ENCODE measurements at regions not wholly inside any gene's neighbourhood (a gene's known extent, or its start where the extent isn't known, plus 50 kb on each side); places are given as distances from the start of the nearest gene placed in this dataset.
"Not testable (repeated sequence)": the region's sequence is repeated elsewhere in the genome, so short reads cannot be mapped to it uniquely, and the experiment has no call there.

DNA sequence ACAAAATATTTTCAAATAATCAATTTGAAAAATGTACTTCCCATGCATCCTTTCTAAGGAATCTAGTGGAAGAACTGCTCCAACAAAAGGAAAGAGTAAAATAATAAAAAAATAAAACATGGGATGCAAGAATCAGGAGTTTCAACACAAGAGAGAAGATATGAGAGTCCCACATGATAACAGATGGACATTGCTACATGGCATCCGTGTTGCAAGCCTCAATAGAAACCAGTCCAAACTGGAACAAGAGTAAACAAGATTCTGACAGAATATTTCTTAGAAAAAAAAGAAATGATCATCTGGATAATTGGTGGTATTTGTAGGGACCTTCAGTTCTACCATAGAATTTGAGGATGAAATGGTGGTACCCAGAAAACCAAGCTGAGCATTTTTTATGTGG lies 186.8 kb downstream of the FRK start:
- no peak for DNase-seq

DNA sequence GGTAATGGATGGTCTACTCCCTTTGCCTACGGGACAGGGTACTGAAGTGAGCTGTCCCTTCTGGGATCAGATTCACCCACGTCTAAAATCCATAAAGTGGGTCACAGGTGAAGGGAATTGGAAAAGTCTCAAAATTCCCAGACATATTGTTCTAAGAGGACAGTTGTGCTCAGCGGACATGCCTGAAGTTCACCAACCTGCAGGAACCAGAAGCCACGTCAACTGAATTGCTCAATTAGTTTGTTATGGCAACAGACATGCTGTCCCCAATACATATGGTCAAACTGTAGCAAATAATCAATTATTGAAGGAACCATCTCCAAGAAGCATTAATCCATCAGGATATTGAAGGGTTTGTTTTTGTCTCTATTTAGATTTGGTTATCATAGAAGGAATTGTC lies 190.2 kb downstream of the FRK start:
- DNase-seq: no peak

DNA sequence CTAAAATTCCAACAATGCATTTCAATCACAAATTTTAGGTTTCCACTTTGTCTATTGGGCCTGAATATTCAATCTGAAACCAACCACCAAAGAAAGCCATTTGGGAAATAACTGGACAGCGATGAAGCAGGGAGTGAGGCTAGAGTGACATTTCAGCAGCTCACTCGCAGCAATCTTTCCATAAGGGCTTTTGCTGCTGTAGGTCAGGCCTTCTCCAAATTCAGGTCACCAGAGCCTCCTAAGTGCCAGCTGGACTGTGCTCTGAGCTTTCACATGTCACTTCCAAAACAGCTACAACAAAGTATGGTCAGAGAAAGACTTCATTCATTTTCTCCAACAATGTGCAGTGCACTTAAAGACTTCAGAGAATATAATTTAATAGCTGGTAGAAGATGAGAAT lies 194.8 kb downstream of the FRK start:
- no peak for DNase-seq

DNA sequence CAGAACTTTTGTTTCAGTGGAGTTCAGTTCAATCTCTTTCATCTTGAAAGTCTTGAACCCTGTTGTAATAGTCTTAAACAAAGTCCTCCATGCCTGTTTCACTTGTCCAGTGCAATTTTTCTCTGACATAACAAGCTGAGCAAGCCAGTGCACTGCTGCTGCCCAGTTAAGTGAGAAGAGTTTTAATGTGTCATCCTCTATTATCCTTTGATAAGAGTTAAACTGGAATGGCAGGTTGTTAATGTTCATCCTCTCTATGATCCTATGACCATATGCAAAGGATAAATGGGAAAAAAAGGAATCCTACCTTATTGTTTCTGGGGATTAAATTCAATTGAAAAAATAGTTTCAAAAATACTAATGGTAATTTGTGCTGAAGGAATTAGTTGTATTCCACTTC lies 197.5 kb downstream of the FRK start:
- DNase-seq: no peak

DNA sequence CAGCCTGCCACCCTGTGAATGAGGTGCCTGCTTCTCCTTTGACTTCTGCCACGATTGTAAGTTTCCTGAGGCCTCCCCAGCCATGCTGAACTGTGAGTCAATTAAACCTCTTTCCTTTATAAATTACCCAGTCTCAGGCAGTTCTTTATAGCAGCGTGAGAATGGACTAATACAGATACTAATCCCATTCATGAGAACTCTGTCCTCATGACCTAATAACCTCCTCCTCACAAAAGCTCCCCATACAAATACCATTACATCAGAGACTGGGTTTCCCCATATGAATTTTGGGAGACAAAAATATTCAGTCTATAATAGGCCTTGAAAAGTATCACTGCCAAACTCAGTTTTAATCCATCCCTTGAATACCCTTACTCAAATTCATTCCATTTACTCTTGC lies 199.0 kb downstream of the FRK start:
- DNase-seq: not testable (repeated sequence)

DNA sequence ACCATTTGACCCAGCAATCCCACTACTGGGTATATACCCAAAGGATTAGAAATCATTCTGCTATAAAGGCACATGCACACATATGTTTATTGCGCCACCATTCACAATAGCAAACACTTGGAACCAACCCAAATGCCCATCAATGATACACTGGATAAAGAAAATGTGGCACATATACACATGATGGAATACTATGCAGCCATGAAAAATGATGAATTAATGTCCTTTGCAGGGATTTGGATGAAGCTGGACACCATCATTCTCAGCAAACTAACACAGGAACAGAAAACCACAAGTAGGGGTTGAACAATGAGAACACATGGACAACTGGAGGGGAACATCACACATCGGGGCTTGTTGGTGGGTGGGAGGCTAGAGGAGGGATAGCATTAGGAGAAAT lies 201.1 kb downstream of the FRK start:
- DNase-seq: not testable (repeated sequence)

DNA sequence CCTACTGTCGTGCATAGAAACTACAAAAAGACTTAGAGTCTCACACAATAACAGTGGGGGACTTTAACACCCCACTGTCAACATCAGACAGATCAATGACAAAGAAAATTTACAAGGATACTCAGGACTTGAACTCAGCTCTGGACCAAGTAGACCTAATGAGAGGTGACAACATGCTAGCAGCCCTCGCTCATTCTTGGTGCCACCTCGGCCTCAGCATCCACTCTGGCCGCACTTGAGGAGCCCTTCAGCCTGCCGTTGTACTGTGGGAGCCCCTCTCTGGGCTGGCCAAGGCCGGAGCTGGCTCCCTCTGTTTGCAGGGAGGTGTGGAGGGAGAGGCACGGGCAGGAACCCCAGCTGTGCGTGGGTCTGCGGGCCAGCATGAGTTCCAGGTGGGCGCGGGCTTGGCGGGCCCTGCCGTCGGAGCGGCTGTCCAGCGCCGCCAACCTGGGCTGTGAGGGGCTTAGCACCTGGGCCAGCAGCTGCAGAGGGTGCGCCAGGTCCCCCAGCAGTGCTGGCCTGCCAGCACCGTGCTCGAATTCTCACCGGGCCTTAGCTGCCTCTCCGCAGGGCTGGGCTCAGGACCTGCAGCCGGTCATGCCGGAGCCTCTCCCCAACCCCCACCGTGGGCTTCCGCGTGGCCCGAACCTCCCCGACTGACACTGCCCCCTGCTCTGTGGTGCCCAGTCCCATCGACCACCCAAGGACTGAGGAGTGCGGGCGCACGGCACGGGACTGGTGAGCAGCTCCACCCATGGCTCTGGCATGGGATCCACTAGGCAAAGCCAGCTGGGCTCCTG lies 205.6 kb downstream of the FRK start:
- no peak for DNase-seq

DNA sequence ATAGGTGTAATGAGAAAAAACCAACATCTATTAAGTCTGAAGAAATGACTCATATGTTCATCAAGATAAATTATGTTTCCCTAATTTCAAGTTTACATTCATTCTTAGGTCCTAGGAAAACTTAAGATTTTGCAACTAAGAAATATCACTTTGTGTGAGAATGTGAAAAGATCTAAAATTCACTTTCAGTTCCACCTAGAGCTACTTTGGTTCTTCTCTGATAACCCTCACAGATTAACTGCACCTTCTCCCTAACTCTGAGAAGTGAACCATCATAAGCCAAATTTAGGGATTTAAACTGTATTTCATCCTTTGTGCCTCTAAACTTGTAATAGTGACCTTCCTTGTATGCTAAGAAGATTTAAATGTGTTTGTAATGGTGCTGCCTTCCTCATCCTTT lies 213.0 kb downstream of the FRK start:
- no peak for DNase-seq

DNA sequence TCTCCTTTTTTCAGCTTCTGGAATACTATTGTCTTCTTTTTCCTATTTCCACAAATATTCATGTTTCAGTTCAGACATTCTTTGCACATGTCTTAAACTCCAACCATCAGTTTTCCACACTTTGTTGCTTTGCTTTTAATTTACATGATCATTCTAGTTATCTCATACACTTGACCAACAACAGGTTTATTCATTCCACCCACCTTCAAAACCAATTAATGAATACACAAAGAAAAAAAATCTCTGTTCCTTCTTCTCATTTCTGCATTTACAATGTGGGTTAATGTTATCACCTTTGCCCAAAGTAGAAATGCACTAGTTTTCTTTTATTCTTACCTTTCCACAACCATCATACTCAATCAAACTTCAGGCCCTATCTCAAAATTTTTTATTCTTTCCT lies 216.7 kb downstream of the FRK start:
- no peak for DNase-seq

DNA sequence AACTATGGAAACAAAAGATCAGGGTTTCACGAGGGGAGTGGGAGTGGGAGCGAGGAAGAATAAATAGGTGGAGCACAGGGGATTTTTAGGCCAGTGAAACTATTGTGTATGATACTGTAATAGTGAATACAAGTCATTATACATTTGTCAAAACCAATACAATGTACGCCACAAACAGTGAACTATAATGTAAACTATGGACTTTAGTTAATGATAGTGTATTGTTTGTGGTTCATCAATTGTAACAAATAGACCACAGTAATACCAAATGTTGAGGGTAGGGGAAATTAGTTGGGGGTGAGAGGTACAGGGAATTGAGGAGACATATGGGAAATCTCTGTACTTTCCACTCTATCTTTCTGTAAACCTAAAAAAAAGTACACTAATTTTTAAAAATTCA lies 218.4 kb downstream of the FRK start:
- no peak for DNase-seq

DNA sequence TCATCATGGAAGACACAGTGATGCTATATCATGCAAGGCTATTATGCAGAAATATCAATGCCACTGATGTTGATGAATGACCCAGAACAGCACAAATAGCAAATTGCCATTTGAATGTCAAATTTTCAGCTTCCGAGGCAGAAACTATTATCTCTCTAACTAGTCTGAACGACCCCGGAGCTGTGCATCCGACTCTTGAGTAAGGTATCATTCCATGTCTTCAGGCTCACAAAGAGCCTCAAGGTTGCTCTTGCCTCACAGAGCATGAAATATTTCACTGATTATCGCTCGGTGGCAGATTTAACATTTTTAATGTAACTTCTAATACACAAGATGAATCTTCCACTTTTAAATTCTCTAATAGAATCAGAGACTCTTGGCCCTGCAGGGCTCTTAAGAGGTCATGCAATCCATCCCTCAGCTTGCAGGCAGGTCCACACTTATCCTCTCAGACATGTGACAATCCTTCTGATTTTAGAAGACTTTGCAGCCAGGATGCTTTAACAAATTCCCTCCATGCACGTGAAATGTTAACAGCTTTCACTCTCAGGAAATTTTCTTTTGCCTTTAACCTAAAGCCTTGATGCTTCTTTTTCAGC lies 221.0 kb downstream of the FRK start:
- no peak for DNase-seq

DNA sequence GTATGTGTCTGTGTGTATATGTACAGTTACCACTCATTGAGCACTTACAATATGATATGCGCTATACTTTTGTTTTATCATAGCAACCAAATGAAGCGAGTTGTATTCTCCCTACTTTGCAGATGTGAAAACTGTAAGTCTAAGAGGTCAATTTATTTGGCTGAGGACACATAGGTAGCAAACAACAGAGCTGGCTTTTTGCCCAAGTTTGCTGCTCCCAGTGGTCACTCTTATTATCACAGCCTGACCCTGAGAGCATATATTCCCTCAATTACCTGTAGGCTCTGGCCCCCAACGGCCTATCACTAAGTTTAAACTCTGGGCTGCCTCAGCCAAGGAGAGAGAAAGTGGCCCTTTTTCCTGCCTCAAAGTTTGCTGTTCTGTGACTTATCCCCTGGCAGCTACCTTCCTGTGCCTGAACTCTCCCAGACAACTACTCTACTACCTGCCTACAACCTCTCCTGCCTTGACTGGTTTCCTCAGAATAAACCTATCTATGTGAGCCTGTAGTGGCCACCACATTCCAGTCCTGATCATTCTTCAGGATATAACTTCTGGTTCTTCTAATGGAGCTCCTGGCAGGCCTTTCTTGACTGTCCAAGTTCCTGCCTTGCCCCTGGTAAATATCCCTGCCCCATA lies 221.8 kb downstream of the FRK start:
- DNase-seq: peak; percentile 7

DNA sequence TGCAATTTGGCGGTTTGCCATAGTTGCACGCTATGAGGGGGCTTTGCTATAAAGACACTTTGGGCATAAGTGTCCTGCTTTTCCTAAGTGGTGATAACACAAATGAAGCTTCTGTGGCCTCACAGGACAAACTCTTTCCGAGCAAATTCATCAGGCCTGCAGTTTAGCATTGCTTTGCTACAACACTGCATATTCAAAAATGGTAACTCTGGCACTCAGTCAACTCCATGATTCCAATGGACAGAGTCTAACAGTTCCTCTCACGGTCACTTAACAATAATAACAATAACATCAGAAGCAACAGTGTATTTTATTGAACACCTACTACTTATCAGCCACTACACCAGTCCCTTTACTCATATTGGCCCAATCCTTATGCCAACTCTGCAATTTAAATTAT lies 222.5 kb downstream of the FRK start:
- no peak for DNase-seq

DNA sequence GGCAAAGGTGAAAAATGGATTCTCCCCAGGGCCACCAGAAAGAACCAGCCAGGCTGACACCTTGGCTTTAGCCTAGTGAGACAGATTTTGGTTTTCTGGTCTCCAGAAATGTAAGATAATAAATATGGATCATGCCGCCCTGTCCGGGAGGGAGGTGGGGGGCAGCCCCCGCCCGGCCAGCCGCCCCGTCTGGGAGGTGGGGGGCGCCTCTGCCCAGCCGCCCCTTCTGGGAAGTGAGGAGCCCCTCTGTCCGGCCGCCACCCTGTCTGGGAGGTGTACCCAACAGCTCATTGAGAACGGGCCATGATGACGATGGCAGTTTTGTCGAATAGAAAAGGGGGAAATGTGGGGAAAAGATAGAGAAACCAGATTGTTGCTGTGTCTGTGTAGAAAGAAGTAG lies 224.3 kb downstream of the FRK start:
- not testable (repeated sequence) for DNase-seq

DNA sequence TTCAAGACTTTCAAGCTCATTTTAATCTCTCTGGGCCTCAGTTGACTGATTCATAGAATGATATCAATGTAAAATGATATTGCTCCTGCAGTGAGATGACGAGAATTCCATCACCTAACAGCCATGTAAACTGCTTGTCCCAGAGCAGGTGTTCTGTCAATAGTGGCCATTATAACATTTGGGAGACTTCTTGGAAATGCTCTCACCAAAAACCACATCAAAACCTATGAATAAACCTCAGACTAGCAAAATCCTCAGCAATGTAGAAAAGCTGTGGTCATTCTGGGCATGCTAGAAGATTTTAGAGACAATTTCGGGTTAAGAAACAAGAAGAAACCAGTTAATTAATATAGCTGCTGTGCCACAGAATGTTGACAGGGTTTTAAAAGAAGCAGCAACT lies 225.4 kb downstream of the FRK start:
- DNase-seq: no peak

DNA sequence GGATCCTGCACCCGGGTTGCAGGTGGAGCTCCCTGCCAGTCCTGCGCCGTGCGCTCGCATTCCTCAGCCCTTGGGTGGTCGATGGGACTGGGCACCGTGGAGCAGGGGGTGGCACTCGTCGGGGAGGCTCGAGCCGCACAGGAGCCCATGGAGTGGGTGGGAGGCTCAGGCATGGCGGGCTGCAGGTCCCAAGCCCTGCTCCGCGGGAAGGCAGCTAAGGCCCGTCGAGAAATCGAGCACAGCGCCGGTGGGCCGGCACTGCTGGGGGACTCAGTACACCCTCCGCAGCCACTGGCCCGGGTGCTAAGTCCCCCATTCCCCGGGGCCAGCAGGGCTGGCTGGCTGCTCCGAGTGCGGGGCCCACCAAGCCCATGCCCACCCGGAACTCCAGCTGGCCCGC lies 226.1 kb downstream of the FRK start:
- DNase-seq: not testable (repeated sequence)

DNA sequence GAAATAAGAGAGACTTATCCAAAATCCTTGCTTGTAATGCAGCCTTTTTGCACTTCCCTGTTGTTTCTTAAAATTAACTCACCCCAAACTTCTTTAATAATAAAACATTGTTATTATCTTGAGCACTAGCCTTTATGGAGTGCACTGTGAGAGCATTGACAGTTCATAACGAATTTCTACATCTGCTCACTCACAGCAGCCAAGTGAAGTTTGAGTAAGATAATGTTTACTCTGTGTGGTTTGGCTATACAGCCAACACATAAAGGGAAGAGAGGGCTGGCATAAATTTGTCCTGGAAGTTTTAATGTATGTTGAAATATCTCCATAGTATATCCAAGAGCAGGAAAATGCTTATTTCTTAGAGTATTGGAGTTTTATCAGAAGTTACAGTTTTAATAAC lies 227.9 kb downstream of the FRK start:
- DNase-seq: no peak

DNA sequence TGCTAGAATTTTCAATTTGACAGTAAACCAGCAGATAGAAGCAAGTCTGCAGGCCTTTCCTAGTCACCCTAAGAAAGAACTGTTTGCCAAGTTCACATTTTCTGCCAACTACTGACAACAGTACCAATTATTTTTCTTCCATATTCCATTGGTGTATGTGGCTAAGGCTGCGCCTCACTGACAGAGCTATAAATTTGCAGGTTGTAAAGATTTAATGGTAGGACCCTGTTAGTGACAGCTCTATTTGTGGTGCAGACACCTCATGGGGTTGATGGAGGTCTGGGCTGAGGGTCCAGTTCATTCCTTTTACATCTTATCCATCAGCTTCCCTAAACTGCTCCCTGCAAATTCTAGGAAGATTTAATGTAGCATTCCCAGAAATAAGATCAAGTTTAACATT lies 228.5 kb downstream of the FRK start:
- DNase-seq: no peak

DNA sequence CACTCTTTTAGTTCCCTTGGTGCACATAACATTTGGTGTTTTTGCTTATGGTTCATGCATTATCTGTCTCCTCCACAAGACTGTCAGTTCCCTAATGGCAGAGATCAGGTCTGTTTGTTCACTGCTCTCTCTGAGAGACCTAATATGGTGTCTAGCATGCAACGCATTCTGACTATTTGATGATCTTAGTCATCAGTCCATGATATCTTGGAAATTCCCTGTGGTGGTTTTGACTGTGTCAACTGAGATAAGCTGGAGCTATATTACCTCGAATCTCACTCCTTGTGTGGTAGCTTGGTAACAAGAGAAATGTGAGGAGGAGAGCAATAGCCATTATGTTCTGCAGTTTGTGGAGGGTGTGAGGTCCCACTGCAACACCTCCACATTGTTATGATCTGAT lies 229.8 kb downstream of the FRK start:
- no peak for DNase-seq

DNA sequence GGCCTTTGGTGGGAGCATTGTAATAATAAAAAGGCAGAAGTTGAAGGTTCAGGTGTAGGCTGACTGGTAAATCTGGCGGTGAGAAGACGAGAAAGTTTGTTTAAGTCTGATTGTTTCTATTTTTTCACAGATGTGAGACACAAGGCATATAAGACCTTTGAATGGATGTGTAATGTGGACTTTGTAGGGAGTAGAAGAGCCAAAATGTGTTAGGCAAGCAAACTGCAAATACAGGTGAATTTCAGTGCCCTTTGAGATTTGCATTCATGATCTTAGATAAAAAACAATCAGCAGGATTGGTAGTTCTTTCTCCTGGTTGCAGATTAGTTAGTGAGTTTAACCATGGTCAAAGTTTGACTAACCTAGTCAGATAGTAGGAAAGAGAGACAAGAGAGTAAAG lies 238.9 kb downstream of the FRK start:
- DNase-seq: no peak

DNA sequence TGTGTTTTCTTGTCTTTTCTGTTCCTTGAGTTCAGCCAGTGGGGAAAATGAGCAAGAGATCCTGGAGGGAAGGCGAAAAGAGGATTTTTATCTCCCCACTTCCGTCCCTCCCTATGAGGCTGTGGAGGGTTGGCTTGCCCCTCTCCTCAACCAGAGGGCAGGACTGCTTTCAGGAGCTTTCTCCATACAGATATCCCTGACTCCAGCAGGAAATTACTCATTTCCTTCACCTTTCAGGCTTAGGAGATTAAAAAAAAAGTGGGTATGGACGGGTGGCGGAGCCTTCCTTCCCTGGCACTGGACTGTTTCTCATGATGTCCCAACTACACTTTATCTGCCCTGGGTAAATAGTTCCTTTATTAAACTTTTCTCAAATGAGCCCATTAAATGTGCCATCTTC lies 241.2 kb downstream of the FRK start:
- DNase-seq: no peak

DNA sequence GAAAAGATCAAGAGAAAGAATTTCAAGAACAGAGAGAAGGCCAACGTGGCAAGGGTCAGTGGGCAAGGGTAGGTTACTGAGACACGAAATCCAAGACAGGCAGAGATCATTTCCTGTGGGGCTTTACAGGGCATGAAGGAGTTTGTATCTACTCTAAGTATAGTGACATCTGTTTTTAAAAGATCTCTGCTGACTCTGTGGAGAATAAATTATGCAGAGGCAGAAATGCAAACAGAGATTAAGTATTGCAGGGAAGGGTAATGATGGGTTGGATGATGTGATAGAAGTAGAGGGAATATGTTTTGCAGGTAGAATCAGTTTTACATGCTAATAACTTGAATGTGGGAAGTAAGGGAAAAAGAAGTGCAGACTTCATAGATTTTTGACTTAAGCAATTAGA lies 243.5 kb downstream of the FRK start:
- DNase-seq: no peak

DNA sequence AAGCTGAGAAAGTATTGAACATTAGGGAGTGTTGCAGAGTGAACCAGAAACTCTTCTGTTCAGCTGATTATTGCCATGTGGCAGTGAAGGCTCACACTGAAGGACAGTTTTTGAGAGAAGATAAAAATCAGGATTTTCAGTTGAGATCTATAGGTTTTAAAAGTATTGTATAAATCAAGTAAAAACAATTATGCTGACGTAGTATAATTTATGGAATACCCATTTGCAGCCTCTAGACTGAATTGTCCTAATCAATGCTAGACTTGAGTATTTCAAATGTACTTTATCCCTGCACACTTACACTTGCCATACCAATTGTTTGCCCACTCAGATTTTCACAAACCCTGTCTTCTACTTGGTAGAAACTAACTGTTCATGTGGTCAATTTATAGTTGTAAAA lies 245.8 kb downstream of the FRK start:
- no peak for DNase-seq

DNA sequence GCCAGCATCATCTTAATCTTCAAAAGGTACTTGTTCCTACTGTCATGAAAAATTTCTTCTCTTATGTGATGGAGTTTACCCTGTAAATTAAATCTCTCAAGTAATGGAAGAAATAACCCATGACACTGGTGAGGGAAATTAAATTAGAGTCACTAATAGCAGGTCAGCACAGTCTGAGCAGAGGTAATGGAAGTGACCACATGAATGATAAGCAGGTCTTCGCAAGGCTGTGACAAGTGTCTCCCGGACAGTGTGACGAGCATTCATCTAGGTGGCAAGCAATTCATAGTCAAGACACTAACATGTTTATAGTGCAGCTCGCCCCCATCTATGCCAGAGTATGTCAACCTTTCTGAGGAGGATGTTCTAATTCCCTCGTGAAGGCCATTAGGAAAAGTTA lies 249.2 kb downstream of the FRK start:
- DNase-seq: no peak

DNA sequence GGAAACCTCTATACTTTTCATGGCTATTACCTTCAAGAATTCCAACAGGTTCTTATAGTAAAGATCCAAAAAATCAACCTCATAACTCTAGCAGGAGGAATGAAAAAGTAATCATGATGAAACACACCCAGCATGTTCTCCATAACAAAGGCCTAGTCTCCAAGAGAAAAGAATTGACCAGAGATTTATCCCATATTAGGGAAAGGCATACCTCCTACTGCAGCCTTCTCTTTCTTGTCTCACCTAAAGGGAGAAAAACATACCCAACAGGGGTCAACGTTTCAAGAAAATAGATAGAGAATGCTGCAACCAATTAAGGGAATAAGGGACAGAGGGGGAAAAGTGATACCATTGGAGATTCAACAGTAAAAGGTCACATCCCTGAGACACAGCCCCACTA lies 262.5 kb downstream of the FRK start:
- DNase-seq: no peak
